ENCODE measurements at regions not wholly inside any gene's neighbourhood (a gene's known extent, or its start where the extent isn't known, plus 50 kb on each side); places are given as distances from the start of the nearest gene placed in this dataset.

GRCh38 chr4:177671387-177671786 is 229.2 kb upstream of the AGA start:
- TF ChIP-seq ZNF274 (IDR thresholded peaks at IDR 0.05; ENCODE audit: low read depth, low read length): no peak
- TF ChIP-seq YY1 (IDR thresholded peaks at IDR 0.05; ENCODE audit: insufficient read depth, insufficient read length): no peak

Data from NT2/D1 (cell line).